Astrocyte (in vitro differentiated cells and primary cell): ENCODE measurements at regions not wholly inside any gene's neighbourhood (a gene's known extent, or its start where the extent isn't known, plus 50 kb on each side); places are given as distances from the start of the nearest gene placed in this dataset.

Experiments
- CTCF ChIP-seq: IDR thresholded peaks from 2 replicates; pipeline ENCODE4 v1.5.1; 2011; ENCODE audit warnings: low read depth, mild to moderate bottlenecking, inconsistent platforms, low read length, moderate library complexity; ENCODE audit not compliant: insufficient read depth
- EZH2 ChIP-seq: IDR thresholded peaks from 2 replicates; pipeline ENCODE4 v1.6.1; 2012; ENCODE audit warnings: mild to moderate bottlenecking, low read length, inconsistent platforms; ENCODE audit not compliant: insufficient read depth

- TF ChIP-seq CTCF (no peak), EZH2 (no peak)
Measured at GRCh38 chr1:188154196-188154595, 1325.4 kb downstream of the PLA2G4A start.
